Activated T-cell treated with anti-CD3 and anti-CD28 coated beads for 24 hours (primary cell): ENCODE measurements at regions not wholly inside any gene's neighbourhood (a gene's known extent, or its start where the extent isn't known, plus 50 kb on each side); places are given as distances from the start of the nearest gene placed in this dataset.

ENCODE experiments used
- DNase-seq: peaks from one replicate; pipeline ENCODE4 v3.0.0-alpha.2; 2020; ENCODE audit warnings: low read depth

DNA sequence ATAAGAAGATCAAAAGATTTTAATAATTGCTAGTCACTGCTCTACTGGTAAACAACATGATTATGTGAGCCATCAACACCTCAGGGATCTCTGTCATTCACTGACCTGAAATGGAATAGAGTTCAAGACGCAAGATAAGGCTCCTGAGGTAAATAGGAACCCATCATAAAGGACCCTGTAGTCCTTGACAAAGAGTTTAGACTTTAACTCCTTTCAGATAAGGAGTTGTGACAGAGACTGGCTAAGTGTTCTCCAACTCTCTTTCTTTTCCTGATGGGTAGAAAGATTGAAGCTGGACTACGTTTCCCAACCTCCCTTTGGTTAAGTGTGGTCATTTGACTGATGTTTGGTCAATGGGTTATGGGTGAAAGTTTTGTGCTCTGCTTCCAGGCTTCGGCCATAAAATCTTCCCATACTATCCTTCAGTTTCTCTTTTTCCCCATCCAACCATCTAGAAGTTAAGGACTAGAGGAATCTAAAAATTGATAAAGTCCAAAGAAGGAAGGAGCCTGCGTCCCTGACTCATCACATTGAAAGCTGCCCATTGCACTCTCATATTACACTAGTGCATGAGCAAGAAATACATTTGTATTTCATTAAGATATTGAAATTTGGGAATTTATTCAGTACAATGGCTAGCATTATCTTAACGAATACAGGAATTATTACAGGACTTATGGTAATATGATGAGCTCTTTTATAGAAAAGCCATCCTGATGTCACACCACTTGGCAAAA, 293.7 kb upstream of the ACVR2A start:
- DNase-seq: no peak

DNA sequence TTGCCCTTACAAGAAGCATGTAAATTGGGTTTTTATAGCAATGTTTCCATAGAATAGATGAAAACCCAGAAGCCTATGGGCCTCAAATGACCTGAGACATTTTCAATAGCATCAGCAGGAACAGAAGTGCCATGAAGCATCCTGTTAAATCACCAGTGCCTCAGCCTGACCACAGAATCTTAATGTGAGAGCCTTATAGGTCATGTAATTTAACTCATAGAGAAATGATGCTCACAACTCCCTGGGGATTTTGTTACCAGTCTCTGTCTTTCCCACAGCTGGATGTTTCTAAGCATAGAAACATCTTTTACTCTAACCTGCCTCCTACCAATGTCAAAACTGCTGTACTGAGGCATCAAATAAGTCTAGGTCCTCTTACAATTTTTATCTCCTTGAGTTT, 295.8 kb upstream of the ACVR2A start:
- no peak for DNase-seq

DNA sequence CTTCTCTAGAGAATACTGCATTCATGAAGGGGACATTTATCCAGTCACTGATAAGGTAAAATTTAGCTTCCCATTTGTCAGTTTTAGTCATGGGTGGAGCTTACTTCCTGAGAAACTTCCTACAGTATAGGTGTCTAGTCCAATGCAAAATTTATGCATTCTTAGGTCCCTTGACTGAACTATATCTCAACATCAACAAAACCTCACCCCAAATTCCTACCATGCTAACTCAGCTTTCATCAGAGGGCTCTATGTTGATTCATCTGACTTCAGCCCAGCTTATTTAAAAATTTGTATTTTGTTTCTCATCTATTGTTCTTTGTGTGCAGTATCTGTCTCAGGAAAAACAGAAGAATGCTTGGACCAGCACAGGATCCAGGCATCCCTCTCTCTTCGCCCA, 296.4 kb upstream of the ACVR2A start:
- no peak for DNase-seq

DNA sequence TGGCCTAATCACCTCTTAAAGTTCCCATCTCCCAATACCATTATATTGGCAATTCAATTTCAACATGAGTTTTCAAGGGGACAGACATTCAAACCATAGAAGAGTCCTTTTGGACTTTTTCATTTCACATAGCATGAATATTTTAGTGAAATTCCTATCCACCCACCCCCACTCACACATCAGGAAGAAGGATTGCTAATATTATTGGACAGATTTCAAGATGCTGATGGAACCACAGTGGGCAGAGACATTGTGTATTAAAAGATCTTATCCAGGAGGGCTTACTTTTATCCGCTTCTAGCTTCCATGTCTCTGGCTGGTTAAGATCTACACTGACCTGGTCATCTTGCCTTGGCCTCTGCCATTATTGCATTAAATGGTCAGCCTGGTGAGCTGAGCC, 297.4 kb upstream of the ACVR2A start:
- DNase-seq: no peak

- DNase-seq: no peak
Measured at GRCh38 chr2:147546109-147546508, 298.7 kb upstream of the ACVR2A start.

- no peak for DNase-seq
Measured at GRCh38 chr2:147543056-147543455, 301.8 kb upstream of the ACVR2A start.

DNA sequence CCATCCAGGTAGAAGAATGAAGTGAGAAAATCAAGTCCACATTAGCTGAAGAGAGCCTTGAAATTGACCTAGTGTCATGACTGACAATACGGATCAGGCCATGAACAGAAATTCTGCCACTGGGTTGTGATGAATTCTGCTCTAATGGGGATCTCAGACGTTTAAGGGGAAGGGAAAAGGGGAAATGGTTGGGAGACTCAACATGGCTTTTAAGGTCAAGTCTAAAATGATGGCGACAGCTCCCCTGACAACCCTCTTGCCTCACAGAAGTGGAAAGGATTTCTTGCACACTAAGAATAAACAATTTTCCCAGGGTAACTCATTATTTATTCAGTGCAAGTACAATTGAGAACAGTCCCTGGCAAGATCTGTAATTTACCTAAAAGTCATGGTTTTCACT, 302.5 kb upstream of the ACVR2A start:
- DNase-seq: no peak

GRCh38 chr2:147541314-147541713, 303.5 kb upstream of the ACVR2A start:
- no peak for DNase-seq

- no peak for DNase-seq
Measured at GRCh38 chr2:147538821-147539220, 306.0 kb upstream of the ACVR2A start.

DNA sequence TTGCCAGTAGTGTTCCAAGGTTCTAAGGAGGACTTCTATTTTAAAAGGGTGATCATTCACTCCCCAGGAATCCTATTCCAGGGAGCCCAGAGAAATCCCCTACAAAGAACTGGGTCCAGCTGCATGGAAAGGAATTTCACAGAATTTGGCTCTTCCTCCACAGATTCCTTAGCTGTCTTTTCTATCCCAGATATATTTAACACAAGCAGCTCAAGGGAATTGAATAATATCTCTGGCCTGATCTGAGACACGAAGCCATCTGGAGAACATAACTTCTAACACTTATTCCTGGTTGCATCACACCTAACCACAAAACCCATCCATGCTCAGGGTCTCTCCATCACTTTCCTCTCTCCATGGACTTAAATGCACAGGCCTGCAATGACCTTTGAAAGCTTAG, 306.7 kb upstream of the ACVR2A start:
- no peak for DNase-seq

DNA sequence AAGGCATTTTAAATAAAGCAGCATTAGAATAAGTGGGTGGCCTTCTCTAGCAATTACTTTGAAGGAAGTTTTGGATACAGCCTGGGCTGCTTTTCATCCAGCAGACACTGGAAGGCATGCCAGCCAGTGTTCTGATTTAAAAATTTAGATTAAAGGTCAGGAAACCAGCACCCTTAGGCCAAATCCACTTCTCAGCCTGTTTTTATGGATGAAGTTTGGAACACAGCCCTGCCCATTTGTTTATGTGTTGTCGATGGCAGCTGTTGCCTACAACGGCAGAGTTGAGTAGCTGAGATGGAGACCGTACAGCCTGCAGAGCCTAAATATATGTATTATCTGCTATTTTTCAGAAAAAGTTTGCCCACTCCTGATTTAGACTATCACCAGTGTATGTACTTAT, 313.6 kb upstream of the ACVR2A start:
- DNase-seq: no peak

DNA sequence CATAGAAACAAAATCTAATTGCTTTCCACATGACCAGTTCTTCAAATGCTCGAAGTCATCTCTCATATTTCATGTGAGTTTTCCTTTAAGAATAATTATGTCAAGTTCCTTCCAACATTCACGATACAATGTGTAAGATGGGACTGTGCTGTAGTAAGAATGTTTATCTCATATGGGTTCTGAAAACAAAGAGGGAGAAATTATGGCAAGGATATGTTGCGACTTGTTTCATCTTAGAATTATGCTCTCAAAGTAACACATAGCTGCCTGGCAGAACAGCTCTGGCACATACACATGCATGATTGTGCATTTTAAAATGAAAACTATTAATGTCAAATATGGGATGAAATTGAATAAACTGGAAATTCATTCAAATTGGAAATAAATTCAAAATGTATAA, 314.8 kb upstream of the ACVR2A start:
- no peak for DNase-seq

DNA sequence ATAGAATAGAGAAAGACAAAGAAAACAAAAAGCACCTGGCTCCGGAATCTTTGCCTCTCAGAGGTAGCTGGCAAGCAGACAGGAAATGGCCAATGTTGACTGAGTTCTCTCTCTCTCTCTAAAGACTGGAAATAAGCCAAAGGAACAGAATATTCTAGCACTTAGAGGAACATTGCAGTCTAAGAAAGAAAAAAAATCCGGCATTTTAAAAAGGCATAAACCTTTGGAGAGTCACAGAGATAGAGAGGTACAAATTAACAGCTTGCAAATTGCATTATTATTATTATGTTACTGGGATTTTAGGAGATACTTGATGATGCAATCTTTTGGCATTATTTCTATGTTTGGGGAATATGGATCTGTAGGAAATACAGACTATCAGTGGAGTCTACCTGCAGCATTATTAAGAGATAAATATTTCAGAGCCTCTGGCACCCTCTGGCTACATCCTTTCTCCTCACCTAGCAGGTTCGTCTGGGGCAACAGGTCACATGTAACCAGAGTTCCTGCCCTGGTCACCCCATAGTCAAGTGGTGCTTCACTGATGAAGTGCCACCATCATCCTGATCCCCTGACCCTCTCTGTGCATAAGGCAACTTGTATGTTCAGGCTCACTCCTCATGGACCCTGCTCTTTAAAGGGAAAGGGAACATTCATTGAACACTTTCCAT, 318.9 kb upstream of the ACVR2A start:
- DNase-seq: no peak

DNA sequence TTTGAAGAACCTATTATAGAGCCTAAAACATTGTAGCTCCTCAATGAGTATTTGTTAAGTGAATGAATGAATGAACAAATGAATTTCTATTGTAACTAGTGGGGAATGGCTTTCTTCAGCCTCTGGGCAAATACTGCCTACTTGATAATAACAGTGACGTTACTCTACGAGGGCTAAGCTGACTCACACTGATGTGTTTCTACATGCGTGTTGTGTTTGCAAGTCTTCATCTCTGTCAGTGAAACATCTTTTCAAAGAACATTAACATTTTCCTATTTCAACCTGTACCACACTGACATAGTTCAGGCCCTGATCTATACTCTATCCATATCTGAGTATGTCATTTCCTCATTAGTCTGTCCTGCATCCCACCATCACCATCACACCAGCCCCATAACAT, 319.9 kb upstream of the ACVR2A start:
- no peak for DNase-seq

GRCh38 chr2:147523415-147523814, 321.4 kb upstream of the ACVR2A start:
- no peak for DNase-seq

DNA sequence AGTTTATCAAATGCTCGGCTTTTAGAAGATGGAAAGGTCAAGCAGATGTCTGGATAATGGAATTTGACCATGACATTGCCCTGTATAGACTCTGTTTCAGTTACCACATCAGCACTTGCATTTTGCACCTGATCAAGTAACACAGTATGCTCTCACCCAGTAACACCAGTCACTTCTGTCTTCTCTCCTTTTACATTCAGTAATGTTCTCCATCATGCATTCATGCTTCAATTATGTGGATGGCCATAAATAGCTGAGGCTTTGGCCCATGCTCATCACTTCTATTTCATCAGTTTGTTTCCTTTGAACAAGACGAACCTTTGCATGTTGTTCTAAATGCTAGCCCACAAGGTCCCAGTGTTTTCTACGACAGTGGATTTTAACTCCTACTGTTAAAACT, 322.9 kb upstream of the ACVR2A start:
- DNase-seq: no peak

- no peak for DNase-seq
Measured at GRCh38 chr2:147520817-147521216, 324.0 kb upstream of the ACVR2A start.

DNA sequence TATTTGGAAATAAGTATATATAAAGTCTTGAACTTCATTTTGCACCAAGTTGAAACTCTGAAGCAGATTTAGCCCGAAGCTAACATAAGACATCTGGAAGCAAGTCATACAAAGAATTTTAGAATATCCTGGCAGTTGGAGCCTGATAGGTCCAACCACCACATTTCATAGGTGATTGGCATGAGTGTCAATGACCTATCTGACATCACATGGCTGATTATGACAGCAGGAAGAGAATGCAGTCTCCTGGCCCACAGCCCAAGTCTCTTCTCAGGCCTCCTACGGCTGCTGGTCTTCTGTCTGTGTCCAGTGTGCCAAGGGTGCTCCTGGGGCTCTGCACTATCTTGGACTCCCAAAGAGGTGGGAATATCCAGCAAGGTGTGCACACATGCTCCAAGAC, 325.7 kb upstream of the ACVR2A start:
- DNase-seq: no peak

DNA sequence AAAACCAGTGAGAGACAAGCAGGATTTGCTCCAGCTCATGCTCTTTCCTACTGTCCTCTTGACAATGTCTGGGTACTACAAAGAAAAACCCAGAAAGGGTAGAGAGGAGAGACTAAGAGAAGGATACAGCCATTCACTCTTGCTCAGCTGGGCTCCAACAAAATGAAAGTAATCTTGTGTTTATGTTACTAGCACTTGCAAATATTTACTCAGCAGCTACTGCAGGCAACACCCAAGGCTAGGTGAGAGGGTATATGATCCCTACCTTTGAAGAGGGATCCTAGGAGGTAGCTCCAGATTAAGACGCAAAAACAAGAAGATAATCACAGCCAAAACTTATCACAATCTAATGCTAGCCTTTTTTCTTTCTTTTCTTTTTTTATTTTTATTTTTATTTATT, 329.6 kb upstream of the ACVR2A start:
- no peak for DNase-seq

GRCh38 chr2:147512206-147512605, 332.6 kb upstream of the ACVR2A start:
- no peak for DNase-seq

DNA sequence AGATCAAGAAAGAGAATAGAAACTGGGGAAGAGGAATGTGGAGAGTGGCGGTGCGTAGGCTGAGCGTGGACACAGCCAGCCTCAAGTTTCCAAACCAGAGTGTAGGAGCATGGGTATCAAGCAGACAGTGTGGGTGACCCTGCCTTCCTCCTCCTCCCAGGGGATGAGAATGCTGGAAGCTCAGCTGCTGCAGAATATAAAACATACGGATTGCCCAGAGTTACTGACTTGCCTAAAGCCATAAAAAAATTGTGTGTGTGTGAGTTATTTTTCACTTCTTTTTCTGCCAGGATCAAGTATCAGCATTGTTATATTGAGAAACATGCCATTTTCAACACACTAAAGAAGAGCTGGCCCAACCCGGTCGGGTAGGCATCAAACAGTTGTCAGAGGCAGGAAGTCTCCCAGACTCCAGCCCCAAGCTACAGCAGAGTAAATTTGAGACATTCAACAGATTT, 333.3 kb upstream of the ACVR2A start:
- no peak for DNase-seq

DNA sequence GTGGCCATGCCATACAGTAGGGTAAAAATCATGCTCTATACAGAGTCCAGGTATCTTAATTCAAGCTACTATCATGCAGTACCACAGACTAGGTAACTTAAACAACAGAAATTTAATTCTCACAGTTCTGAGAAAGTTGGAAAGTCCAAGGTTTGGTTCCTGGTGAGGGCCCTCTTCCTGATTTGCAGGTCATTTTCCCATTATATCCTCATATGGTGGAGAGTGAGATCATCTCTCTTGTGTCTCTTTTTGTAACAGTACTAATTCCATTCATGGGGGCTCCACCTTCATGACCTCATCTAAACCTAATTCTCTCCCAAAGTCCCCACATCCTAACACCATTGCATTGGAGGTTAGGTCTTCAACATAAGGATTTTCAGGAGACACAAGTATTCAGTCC, 335.0 kb upstream of the ACVR2A start:
- no peak for DNase-seq

DNA sequence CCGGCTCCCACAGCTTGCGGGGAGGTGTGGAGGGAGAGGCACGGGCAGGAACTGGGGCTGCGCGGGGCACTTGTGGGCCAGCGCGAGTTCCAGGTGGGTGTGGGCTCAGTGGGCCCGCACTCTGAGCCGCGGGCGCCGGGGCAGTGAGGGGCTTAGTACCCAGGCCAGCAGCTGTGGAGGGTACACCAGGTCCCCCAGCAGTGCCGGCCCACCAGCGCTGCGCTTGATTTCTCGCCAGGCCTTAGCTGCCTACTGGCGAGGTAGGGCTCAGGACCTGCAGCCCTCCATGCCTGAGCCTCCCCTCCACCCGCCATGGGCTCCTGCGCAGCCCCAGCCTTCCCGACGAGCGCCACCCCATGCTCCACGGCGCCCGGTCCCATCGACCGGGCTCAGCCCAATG, 337.9 kb upstream of the ACVR2A start:
- no peak for DNase-seq

- no peak for DNase-seq
Measured at GRCh38 chr2:147502711-147503290, 342.0 kb upstream of the ACVR2A start.
